AG08396 (cell line): ENCODE measurements at regions not wholly inside any gene's neighbourhood (a gene's known extent, or its start where the extent isn't known, plus 50 kb on each side); places are given as distances from the start of the nearest gene placed in this dataset.
"Not testable (repeated sequence)": the region's sequence is repeated elsewhere in the genome, so short reads cannot be mapped to it uniquely, and the experiment has no call there.

Experiments
- DNase-seq: peaks from one replicate; pipeline ENCODE4 v3.0.0; 2012; ENCODE audit warnings: low spot score, mixed read lengths

DNA sequence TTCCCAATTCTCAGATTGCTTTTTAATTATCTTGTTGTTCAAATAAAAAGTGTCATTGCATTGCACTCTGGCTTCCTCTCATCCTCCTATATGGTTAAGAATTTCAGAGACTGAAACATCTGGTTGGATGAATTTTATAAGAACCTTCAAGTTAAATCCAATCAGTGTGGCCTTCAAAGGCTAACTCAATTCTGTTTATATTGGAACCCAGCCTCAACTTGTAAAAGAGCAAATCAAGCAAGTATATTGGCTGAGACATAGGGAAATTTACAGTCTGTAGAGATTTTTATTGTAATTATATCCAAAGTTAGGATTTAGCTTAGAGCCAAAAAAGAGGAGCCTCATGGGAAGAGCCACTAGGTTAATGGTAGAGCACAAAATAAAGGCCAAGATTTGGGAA, 159.9 kb upstream of the FER start:
- no peak for DNase-seq

DNA sequence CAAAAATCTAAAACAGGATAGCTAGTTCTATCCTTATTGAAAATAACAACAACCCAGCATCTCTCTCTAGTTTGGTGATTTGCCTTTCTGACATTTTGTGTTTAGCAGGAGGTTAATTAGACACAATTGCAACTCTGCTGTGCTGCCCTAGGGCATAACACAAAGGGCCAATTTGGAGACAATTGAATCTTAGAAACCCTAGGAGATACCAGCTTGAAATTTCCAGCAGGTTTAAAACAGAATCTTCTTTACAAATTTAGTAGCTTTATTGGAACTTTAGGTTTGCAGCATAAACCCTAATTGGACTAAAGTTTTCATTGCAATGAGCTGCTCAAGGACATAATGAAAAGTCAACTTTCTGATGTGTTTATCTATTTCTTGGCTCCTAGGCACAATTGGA, 166.7 kb upstream of the FER start:
- no peak for DNase-seq

DNA sequence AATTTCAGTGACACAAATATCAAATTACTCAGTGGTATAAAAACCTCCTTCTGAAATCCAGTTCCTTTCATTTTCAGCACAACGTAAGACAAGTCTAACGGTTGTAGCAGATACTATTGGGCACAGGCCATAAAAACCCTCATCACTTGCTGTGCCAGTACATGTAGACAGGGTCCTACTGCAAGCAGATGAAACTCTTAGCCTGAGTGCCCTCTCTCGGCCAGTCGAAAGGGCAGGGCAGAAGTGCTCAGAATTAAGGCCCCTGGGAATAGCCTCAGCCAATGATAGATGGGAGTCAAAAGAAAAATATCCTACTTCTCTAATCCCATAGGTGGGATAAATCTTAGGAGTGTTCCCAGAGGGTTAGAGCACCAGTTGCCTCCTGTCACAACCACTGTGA, 168.5 kb upstream of the FER start:
- DNase-seq, result no peak

DNA sequence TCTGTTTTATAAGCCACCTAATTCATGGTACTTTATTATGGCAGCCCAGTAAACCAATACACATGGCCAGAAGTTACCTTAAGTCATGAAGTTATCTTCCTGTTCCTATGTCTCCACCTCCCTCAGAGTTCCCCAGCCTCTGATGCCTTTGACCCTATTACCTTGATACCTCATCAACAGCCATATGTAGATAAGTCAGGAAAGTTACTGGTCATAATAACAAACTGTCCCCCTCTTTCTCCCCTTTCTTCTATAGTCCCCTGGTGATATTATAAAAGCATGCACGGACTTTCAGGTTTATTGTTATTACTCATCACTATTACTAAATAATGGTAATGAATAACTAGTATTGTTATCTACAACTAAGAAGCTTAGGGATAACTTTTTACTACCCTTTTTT, 168.9 kb upstream of the FER start:
- no peak for DNase-seq

DNA sequence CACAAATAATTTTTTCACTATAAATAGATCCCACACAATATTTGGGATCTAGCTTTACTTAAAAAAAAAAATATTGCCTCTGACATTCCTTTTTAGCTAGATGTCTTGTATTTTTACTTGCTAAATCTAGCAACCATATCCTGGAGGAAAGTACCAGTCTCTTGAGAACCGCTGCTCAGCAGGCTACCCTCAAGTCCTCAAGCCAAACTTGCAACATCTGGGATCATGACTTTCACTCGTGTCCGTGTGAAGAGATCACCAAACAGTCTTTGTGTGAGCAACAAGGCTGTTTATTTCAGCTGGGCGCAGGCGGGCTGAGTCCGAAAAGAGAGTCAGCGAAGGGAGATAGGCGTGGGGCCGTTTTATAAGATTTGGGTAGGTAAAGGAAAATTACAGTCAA, 180.3 kb upstream of the FER start:
- no peak for DNase-seq

DNA sequence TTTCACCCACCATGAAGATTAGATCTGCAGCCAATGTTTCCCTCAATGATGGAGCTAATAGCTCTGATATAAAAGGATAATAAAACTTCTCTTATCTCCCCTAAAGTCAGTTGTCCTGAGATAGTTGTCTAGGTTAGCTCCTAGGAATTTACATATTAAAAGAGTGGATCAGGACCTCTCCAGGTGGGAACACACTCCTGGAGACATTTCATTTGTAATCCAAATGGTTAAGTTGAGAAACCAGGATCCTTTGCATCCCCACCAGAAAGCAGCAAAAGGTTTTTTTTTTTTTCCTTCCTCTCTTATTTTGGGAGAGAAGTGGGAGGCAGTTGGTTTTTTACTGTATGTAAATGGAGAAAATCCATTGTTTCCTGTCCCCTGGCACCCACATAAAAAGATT, 182.5 kb upstream of the FBXL17 start:
- no peak for DNase-seq

DNA sequence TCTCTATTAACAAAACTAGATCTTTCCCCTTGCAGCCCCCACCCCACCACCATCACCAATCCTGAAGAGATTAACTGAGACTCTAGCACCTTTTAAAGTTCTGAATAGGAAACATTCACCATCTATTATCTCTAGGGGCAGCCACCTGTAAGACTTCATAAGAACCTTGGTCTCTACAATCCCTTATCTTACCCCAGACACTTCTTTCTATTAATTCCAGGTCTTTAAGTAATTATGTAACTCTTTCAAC, 180.2 kb upstream of the FBXL17 start:
- no peak for DNase-seq

DNA sequence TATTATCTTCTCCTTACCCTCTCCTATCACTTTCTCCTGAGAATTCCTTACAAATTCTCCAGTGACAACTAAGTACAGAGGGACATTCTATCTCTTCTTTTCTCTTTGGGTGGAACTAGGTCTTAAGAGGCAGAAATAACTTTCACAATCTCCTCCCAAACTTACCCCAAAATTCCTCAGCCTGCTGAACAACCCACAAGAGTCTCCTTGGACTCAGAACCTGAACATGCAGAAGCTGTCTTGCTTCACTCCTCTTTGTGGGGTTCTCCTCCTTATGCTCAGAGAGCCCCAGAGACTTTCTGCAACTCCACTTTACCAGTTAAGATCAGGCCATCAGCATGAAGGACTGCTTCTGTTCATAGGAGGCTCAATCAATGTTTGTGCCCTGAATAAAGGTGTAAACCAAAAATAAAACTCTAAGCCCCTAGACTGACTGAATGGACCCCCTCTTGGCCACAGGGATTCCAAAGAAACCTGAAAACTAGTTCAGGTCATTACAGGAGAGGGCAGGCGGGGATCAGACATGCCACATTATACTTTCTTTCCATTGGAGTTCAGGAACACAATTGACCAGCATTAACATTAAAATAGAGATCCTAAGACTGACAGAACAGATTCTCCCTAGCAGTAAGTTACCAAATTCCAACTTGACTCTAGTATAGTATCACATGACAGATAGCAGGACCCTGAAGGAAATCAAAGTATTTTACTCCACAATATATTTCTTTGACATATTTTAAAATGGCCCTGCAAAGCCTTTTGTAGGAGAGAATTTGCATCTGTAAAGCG, 179.7 kb upstream of the FBXL17 start:
- peak; percentile 9 for DNase-seq

DNA sequence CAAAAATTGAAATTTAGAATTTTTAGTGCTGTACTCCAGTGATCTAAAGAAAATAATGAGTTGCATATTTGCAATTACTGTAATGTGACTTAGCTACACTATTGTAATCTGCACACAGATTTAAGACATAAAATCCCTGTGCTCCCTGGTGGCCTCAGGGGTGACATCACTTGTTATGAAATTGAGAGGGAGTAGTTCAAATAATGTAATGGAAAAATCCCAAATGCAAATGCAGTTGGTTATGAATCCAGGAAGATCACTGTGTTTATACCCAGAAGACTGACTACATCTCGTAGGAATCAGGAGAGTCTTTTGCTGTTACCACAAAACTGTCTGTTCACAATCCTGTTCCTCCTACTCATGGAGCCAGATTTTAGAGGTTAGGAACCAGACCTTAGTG, 178.7 kb upstream of the FBXL17 start:
- DNase-seq, result peak; percentile 77

DNA sequence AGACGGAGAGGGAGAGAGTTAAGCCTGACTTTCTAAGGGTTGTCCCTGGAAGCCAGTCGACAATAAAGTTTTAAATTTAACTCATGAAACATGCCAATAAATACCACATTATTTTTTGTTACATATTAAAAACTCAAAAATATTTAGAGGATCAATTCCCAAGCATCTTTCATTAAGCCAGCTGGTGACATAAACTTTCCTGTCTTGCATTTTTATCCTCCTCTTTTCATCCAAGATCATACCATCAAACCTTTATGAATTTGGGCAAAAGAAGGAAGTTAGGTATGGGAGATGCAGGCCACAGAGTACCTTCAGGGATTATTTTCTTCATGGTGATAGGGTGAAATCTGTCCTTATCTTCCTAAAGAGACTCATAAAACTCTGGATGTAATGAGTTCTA, 178.3 kb upstream of the FBXL17 start:
- DNase-seq, result no peak

DNA sequence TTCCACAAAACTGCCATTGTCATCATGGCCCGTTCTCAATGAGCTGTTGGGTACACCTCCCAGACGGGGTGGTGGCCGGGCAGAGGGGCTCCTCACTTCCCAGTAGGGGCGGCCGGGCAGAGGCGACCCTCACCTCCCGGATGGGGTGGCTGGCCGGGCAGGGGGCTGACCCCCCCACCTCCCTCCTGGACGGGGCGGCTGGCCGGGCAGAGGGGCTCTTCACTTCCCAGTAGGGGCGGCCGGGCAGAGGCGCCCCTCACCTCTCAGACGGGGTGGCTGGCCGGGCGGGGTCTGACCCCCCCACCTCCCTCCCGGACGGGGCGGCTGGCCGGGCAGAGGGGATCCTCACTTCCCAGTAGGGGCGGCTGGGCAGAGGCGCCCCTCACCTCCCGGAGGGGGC, 176.9 kb upstream of the FBXL17 start:
- not testable (repeated sequence) for DNase-seq

DNA sequence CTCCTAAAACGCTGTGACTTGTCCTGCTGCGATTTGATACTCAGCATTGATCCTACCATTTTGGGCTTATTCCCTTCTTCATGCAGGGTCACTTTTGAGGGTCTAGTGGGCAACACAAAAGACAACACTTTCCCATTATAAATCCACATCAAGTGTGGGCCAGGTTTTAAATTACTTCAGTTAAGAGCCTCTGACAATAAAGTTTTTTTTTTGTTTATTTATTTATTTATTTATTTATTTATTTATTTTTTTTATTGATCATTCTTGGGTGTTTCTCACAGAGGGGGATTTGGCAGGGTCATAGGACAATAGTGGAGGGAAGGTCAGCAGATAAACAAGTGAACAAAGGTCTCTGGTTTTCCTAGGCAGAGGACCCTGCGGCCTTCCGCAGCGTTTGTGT, 176.2 kb upstream of the FBXL17 start:
- DNase-seq, result not testable (repeated sequence)

DNA sequence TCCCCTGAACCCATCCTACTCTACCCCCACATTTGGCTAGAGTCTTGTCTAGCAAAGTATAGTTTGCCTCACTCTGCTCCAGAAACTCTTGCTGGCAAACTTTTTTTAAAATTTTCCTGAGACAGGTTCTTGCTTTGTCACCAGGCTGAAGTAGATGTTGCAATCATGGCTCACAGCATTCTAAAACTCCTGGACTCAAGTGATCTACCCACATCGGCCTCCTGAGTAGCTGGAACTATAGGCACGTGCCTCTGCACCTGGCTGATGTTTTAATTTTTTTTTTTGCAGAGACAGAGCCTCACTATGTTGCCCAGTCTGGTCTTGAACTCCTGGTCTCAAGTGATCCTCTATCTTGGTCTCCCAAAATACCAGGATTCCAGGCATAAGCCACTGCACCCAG, 175.8 kb upstream of the FBXL17 start:
- DNase-seq, result no peak

DNA sequence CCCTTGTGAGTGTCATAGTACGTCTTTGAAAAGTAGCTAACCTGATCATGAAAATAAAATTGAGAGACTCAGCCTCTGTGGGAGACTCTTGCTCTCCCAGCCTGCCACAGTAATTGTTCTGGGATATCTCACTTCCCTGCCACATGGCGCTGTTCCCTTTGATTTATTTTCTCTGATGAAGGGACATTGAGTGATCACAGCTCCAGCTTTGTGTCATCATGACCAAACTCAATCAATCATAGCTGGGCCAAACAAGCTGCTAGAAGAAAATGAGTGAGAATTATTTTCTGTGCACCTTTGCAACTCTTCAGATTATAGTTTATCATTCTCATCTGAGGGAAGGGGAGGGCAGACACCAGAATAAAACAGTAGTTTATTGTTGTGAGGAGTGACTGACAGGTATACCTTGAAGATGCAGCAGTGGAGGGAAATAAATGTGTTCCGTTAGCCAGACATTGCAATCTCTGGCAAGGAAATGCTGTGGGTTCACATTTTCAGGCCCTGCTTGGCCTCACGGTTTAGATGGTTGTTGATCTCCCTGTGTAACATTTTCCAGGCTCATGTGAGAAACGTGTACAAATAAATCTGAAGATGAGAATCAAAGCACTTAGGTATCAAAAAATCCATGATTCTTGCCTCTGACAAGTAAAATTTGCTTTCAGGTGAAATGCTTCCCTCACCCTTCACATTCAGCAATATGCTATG, 174.7 kb upstream of the FBXL17 start:
- no peak for DNase-seq

DNA sequence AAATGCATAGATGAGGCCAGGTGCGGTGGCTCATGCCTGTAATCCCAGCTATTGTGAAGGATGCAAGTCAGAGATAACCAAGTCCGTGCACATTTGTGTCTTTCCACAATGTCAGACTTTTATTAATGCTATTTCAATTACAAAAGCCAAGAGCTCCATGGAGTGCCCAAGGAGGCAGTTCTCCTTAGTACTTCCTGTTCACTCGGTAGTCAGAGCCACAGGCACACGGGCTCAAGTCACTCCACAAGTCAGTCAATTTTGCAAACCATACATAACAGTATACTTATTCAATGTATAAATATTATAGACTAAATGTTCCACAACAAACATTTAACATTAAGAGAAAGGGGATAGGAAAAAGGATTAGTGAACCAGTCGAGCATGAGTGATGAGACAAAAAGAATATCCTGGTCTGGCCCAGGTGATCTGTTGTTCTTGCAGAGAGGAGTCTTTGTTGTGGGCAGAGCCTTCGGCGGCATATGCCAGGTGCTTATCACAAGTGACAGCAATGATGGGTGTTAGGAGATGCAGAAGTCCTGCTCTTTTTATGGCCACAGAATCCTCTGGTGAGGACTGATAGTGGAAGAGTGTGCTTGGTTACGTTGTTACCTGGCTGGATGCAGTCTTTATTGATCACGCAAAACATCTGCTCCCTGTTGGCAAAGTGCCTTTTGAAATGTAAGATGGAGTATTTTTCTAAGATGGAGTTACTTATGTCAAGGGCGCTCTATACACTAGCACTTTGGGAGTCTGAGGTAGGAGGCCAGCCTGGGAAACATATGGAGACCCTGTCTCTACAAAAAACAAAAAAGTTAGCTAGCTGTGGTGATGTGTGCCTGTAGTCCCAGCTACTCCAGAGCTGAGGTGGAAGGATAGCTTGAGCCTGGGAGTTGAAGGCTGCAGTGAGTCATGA, 167.0 kb upstream of the FBXL17 start:
- DNase-seq, result no peak

DNA sequence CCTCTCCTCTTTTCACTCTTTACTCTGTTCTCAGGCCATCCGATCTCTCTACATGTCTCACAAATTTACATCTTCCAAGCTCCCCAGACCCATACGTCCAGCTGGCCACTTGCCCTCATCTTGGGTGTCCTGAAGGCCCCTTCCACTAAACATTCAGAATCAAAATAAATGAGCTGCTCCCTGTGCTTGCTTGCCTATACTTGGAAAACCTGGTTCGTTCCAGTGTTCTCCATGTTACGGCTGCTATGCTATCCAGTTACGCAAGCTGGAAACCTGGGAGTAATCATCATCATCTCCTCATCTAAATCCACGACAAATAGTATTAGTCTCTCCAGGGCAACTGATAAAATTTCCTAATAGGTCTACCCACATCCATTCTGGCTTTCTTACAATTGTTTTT, 165.0 kb upstream of the FBXL17 start:
- DNase-seq, result no peak

DNA sequence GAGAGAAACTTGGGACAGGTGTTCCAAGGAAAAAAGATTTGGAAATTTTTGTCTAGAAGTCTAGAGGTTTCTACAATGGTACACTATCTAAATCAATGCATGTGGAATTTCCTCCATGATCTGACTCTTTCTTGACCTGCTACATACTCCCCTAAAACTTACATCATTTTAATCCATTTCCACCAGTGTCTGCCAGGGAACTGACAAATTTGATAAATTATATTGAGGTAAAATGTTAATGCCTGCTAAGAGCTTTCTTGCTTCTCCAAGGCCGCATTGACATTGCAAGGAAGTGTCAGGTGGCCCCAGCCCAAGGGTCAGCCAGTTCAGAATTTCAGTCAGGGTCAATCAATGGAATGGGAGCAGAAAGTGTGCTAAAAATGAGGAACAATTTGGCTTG, 163.4 kb upstream of the FBXL17 start:
- DNase-seq, result no peak

DNA sequence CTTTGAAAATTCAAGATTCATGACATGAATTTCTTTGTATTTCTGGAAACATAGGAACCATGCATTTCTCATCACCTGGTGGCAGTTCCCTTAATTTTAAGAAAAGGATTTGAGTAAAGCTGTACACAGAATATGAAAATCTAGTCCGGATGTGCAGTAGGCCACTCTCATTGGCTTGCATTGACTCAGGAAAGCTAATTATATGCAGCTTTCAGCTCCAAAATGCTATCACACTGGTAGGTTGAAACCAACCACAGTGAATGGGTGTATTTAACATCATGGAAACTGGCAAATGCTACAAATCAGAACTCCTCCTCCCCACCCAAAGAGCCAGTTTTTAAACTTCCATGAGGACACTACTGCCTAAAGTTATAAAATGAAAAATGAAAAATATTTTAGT, 161.6 kb upstream of the FBXL17 start:
- DNase-seq, result no peak

DNA sequence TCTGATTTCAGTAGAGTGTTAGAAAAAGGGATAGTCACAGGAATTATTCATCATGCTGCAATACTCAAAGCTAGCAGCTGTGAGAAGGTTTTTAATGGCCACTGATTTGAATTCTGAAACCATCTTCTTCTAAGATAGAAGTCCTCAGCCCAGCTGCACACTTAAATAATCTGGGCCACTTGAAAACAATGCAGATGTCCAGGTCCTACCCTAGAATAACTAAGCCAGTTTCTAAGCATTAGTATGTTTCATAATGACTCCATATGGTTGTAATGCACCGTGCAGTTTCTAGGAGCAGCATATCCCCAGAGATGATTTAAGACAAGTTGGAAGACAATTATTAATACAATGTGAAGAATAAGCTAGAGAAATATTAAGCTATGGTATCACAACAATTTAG, 159.9 kb upstream of the FBXL17 start:
- no peak for DNase-seq

DNA sequence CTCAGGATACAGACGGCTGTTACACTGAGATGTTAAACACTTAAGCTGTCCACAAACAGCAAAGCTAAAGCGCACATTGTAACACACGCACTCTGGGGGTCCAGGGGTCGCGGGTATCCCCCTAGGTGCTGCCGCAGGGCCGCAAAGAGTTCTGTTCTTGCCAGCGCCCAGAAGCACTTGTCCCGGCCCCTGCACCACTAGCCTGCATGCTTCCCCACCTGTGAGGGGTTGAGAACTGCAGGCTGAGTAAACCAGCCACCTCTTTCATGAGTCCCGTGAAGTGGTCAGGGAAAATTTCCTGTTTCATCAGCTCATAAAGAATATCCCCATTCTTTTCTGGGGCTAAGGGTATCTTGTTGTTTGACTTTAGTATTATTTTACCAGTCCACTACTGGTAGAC, 154.4 kb upstream of the FBXL17 start:
- DNase-seq, result no peak

DNA sequence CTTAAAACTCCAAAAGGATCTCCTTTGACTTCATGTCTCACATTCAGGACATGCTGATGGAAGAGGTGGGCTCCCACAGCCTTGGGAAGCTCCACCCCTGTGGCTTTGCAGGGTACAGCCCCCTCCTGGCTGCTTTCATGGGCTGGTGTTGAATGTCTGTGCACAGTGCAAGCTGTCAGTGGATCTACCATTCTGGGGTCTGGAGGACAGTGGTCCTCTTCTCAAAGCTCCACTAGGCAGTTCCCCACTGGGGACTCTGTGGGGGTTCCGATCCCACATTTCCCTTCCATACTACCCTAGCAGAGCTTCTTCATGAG, 150.2 kb upstream of the FBXL17 start:
- not testable (repeated sequence) for DNase-seq

DNA sequence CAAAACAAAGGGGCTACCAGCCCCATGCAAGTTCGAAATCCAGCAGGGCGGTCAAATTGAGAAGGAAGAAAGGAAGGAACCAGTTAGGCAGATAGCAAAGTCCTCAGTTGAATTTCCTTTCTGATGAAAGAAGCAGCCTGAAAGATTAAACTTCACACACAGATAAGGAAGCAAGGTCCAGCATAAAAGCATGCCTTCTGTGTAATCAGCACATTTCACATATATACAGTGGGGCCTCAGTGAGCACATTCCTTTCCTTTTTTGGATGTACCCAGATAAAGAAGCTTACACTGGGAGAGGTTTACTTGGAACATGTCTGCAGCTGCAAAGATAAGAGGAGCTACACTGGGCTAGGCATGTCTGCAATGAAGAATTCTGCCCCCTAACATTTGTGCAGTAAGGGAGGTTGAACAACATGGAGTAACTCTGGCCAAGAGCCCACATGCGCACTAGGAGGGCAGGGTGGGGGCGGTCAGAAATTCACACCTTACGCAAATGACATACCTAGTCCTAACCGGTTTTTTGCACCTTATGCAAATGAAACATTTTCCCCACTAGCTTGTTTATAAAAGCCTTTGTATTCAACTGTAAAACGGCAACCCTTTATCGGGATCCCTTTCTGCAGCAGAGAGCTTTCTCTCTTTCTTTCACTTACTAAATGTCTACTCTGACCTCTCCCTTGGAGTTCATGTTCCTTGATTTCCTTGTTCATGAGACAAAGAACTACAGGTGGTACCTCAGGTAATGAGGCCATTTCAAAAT, 149.7 kb upstream of the FBXL17 start:
- no peak for DNase-seq

DNA sequence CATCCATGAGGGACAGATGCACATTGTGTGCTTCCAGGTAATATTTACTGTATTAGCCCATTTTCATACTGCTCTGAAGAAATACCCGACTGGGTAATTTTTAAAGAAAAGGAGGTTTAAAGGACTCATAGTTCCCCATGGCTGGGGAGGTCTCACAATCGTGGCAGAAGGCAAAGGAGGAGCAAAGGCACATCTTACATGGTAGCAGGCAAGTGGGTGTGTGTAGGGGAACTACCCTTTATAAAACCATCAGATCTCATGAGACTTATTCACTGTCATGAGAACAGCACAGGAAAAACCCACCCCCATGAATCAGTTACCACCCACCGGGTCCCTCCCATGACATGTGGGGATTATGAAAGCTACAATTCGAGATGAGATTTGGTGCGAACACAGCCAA, 148.8 kb upstream of the FBXL17 start:
- no peak for DNase-seq
